Anterior cingulate cortex (tissue), 58 donors: ENCODE measurements at regions not wholly inside any gene's neighbourhood (a gene's known extent, or its start where the extent isn't known, plus 50 kb on each side); places are given as distances from the start of the nearest gene placed in this dataset.

ENCODE experiments used
- DNase-seq, 58 donors: peaks; one replicate each; lab custom pipeline; 2025; lab: John Stamatoyannopoulos, UW

DNA sequence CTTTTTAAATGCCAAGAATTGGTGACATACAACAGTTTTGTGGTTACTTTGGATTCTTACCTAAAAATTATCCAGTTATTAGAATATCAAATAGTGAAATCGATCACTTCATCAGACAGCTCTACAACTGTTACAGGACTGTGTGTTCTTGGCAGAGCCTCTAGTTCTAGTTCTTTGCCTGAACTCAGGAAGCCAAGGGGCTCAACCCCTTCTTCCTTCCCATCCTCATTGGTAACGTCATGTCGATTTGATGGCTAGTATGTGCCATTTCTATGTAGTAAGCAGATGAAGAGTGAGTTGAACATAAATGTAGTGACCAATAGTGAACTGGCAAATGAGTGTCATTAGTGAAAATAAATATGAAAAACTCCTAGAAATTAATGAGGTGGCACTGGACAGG, 59.4 kb upstream of the LIMCH1 start:
- DNase-seq = no peak

DNA sequence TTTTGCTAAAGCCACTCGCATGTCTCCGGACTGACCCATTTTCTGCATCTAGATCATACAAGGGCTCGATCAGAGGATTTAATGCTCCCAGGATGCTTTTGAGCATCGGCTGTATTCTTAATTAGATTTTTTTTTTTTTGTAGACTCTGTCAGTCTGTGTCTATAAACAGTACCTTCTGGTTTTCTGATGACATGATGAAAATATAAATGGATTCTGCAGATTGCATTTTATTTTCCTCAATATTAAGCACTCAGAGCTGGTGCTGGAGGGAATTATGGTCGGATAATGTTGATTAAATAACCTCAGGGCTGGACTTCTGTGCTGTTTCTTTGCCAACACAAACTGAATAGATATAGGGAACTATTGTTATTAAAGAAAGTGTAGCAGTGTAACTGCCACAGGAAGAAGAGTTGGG, 57.1 kb upstream of the LIMCH1 start:
- DNase-seq = no peak

DNA sequence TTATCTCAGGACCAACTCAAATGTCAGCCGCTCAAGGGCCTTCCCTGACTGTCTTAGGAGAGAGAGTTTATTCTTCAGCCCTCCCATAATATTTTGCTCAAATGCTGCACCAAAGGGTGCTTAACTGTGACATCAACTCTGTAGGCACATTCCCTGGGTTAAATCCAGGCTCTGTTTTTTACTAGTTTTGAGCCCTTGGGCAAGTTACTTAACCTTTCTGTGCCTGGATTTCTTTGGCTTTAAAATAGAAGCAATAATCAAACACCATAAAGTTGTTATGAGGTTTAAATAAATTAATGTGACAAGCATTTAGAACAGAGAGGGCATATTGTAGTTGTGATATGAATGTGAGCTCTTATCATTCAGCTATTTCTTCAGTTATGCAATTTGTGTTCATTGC, 54.2 kb upstream of the LIMCH1 start:
- no peak for DNase-seq

DNA sequence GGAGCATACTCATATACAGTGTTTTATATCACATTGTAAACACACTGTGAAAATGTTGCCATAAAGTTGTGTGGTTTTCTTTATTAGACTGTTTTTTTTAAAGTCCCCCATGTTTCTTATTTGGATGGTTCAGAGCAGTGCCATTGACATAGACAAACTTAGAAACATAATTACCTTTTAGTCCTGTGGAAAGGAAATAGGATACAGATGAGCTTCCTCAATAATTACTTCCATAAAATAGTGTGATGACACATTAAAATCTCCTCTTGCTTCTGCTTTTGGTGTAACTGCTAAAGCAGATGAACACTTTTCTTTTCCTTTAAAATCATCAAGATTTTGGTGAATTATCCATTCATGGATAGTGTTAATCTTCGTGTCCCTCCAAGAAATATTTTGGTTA, 52.9 kb upstream of the LIMCH1 start:
- DNase-seq = no peak

DNA sequence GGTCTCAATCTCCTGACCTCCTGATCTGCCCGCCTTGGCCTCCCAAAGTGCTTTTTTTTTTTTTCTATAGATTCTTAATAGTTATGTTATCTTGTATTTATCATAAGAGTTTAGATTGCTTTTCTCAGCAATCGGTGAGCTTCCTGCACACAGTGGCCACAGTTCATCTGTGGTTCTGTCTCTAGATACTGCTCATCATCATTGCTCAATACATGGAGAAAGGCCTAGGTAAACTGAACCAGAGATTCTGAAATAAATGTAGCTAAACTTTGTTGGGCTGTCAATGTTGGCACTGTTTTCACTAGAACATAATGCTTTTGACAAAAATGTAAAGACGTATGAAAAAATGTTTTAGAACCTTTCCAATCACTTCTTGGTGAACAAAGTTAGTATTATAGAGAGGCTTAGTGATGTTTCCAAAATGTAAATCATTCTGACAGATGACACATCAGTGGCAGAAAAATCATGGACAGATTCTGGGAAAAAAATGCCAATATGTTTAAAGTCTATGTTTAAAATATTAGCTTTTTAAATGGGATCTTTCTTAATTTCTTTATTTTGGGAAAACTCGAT, 50.0 kb upstream of the LIMCH1 start:
- no peak for DNase-seq
